WTC11 (cell line): ENCODE measurements at regions not wholly inside any gene's neighbourhood (a gene's known extent, or its start where the extent isn't known, plus 50 kb on each side); places are given as distances from the start of the nearest gene placed in this dataset.

Experiments
- CREM ChIP-seq: sonication (generic); formaldehyde crosslinking; IDR thresholded peaks from 2 replicates; pipeline ENCODE4 v1.8.1; 2022; ENCODE audit warnings: mild to moderate bottlenecking, missing genetic modification reagents, moderate library complexity
- NR1H2 ChIP-seq: sonication (generic); formaldehyde crosslinking; IDR thresholded peaks from 2 replicates; pipeline ENCODE4 v1.9.0; 2021; ENCODE audit warnings: mild to moderate bottlenecking, moderate library complexity, missing genetic modification reagents
- SOX15 ChIP-seq: fragments of 250-450 bp; sonication (Bioruptor Pico); IDR thresholded peaks from 2 replicates; pipeline ENCODE4 v1.9.0; 2021; ENCODE audit warnings: mild to moderate bottlenecking
- ZNF232 ChIP-seq: sonication (generic); formaldehyde crosslinking; IDR thresholded peaks from 2 replicates; pipeline ENCODE4 v1.8.0; 2022; ENCODE audit warnings: mild to moderate bottlenecking, missing genetic modification reagents
- TF ChIP-seq, protein P1 (sequence below): fragments of 200-600 bp; IDR thresholded peaks from 2 replicates; pipeline ENCODE4 v1.8.0; 2022; ENCODE audit warnings: antibody characterized with exemption
- TF ChIP-seq, protein P2 (sequence below): sonication (generic); formaldehyde crosslinking; IDR thresholded peaks from 2 replicates; pipeline ENCODE4 v1.8.0; 2022; ENCODE audit warnings: mild to moderate bottlenecking, missing genetic modification reagents

DNA sequence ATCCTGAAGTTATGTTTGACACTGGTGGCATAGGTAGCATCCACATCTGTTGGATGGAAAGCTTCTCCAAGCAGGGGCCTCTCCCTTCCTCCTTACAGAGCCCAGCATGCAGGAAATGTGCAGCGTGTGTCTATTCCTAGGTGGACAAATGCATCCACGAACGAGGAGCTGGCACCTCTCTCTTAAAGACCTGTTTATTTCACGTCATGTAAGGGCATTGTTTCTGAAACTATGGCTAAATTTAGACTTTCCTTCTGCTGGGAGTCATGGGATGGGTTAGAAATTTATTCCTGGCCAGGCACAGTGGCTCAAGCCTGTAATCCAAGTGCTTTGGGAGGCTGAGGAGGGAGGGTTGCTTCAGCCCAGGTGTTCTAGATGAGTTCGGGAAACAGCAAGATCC lies 208.4 kb upstream of the SVIL start:
- TF ChIP-seq SOX15 (CRISPR knock-in tag) (no peak), CREM (CRISPR knock-in tag) (no peak), ZNF232 (CRISPR knock-in tag) (no peak), NR1H2 (CRISPR knock-in tag) (no peak)
- TF ChIP-seq, protein P1, sequence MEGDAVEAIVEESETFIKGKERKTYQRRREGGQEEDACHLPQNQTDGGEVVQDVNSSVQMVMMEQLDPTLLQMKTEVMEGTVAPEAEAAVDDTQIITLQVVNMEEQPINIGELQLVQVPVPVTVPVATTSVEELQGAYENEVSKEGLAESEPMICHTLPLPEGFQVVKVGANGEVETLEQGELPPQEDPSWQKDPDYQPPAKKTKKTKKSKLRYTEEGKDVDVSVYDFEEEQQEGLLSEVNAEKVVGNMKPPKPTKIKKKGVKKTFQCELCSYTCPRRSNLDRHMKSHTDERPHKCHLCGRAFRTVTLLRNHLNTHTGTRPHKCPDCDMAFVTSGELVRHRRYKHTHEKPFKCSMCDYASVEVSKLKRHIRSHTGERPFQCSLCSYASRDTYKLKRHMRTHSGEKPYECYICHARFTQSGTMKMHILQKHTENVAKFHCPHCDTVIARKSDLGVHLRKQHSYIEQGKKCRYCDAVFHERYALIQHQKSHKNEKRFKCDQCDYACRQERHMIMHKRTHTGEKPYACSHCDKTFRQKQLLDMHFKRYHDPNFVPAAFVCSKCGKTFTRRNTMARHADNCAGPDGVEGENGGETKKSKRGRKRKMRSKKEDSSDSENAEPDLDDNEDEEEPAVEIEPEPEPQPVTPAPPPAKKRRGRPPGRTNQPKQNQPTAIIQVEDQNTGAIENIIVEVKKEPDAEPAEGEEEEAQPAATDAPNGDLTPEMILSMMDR, result no peak
- TF ChIP-seq, protein P2, sequence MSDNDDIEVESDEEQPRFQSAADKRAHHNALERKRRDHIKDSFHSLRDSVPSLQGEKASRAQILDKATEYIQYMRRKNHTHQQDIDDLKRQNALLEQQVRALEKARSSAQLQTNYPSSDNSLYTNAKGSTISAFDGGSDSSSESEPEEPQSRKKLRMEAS (CRISPR knock-in tag), result no peak
